DND-41 (cell line): ENCODE measurements at regions not wholly inside any gene's neighbourhood (a gene's known extent, or its start where the extent isn't known, plus 50 kb on each side); places are given as distances from the start of the nearest gene placed in this dataset.

Source experiments
- ATAC-seq: fragments of 200-7000 bp; cut with Tn5 transposase; 3 replicates; pipeline ENCODE4 v1.9.1; 2021; ENCODE audit warnings: low read depth; ENCODE audit not compliant: insufficient read depth
- DNase-seq: peaks from one replicate; pipeline ENCODE4 v3.0.0-alpha.2; 2020
- H2AFZ ChIP-seq: 2 replicates; pipeline ENCODE4 v1.6.0; 2012; ENCODE audit warnings: low read depth, low read length
- H3K27ac ChIP-seq: 2 replicates; pipeline ENCODE4 v1.5.1; 2012; ENCODE audit warnings: low read length, inconsistent platforms
- H3K27me3 ChIP-seq: fragments of 200-600 bp; sonication (generic); 2 replicates; pipeline ENCODE4 v1.6.0; 2012; ENCODE audit warnings: low read length, mild to moderate bottlenecking, inconsistent platforms; ENCODE audit not compliant: insufficient read depth, poor library complexity
- H3K36me3 ChIP-seq: 2 replicates; pipeline ENCODE4 v1.5.1; 2012; ENCODE audit warnings: low read length, inconsistent platforms; ENCODE audit not compliant: insufficient read depth
- H3K4me1 ChIP-seq: 2 replicates; pipeline ENCODE4 v1.5.1; 2012; ENCODE audit warnings: mild to moderate bottlenecking, low read length; ENCODE audit not compliant: insufficient read depth
- H3K4me2 ChIP-seq: 2 replicates; pipeline ENCODE4 v1.6.0; 2012; ENCODE audit warnings: mild to moderate bottlenecking, moderate library complexity, low read length, inconsistent platforms; ENCODE audit not compliant: insufficient read depth
- H3K4me3 ChIP-seq, 2 experiments: fragments of 200-600 bp in 1 of 2; shearing (Covaris generic) in 1 of 2; 2 replicates each; pipeline ENCODE4 v1.5.1; 2012 to 2016; ENCODE audit warnings: inconsistent platforms in 2 of 2, low read length in 2 of 2, mild to moderate bottlenecking in 2 of 2, low read depth in 1 of 2, moderate library complexity in 1 of 2
- H3K79me2 ChIP-seq: 2 replicates; pipeline ENCODE4 v1.6.0; 2012; ENCODE audit warnings: low read length, inconsistent platforms; ENCODE audit not compliant: insufficient read depth
- H3K9ac ChIP-seq: 2 replicates; pipeline ENCODE4 v1.6.0; 2012; ENCODE audit warnings: low read depth, mild to moderate bottlenecking, inconsistent platforms, low read length, moderate library complexity
- H3K9me3 ChIP-seq: 2 replicates; pipeline ENCODE4 v1.5.1; 2012; ENCODE audit warnings: low read length, moderate library complexity, mild to moderate bottlenecking, inconsistent platforms; ENCODE audit not compliant: insufficient read depth, severe bottlenecking
- H4K20me1 ChIP-seq: 2 replicates; pipeline ENCODE4 v1.6.0; 2012; ENCODE audit warnings: low read length; ENCODE audit not compliant: insufficient read depth
- EZH2 ChIP-seq: IDR thresholded peaks from 3 replicates; pipeline ENCODE4 v1.6.1; 2012; ENCODE audit warnings: borderline replicate concordance, low read depth, mild to moderate bottlenecking, moderate library complexity, low read length, inconsistent platforms; ENCODE audit not compliant: severe bottlenecking
- TF ChIP-seq, protein P1 (sequence below): IDR thresholded peaks from 2 replicates; pipeline ENCODE4 v1.5.1; 2012; ENCODE audit warnings: borderline replicate concordance, low read length, moderate library complexity, mild to moderate bottlenecking; ENCODE audit not compliant: poor library complexity, severe bottlenecking; ENCODE audit errors: extremely low read depth

DNA sequence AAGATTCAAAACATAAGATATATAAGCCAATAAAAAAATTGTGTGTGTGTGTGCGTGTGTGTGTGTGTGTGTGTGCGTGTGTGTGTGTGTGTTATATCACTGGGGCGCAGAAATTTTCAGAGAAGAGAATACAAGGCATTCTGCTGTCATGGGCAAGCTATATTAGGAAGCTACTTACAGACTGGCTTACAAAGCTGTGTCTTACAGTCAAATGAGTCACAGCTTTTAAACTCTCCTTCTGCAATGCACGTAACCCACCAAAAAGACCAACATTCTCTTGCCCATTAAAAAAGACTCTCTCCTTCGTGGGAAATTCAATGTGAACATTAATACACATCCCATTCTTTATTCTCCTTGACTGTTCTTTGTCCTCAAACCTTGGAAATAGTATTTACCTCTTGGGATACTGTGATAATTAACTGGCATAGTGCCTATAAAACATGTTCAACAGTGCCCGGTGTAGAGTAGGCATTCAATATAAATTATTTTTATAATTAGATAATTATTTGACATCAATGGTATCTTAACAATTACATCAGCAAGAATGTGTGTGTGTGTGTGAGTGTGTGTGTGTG is 860.4 kb upstream of the SOX9 start:
- Histone ChIP-seq H3K4me2 (no peak overlapping the region), H3K79me2 (no peaks in the 10 kb centered on the region), H3K36me3 (no peaks in the 10 kb centered on the region), H3K4me1 (no peaks in the 10 kb centered on the region), H3K9me3 (no peaks in the 10 kb centered on the region), H3K9ac (no peak overlapping the region), H3K4me3 (no peak overlapping the region), H2AFZ (no peak overlapping the region), H4K20me1 (no peaks in the 10 kb centered on the region), H3K27ac (no peak overlapping the region), H3K27me3 (no peaks in the 10 kb centered on the region)
- TF ChIP-seq, protein P1, sequence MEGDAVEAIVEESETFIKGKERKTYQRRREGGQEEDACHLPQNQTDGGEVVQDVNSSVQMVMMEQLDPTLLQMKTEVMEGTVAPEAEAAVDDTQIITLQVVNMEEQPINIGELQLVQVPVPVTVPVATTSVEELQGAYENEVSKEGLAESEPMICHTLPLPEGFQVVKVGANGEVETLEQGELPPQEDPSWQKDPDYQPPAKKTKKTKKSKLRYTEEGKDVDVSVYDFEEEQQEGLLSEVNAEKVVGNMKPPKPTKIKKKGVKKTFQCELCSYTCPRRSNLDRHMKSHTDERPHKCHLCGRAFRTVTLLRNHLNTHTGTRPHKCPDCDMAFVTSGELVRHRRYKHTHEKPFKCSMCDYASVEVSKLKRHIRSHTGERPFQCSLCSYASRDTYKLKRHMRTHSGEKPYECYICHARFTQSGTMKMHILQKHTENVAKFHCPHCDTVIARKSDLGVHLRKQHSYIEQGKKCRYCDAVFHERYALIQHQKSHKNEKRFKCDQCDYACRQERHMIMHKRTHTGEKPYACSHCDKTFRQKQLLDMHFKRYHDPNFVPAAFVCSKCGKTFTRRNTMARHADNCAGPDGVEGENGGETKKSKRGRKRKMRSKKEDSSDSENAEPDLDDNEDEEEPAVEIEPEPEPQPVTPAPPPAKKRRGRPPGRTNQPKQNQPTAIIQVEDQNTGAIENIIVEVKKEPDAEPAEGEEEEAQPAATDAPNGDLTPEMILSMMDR = no peak
- TF ChIP-seq EZH2 = no peak
- ATAC-seq (no peak), DNase-seq (no peak)

DNA sequence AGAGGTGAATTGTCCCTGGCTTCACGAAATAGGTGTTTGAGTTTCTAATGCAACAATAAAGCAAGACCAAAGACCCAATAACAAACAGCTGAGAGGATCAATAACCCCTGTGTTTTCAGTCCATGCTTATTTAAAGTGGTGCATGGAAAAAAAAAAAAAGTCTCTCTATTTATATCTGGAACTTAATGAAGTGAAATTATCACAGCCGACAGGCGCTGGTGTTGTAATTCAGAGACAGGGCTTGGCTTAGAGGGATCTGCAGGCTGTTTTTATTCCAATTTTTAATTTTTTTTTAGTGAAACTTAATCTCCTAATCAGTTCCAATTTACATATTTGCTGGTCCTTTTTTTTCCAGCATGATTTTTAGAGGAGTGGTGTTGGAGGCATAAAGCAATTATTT is 858.2 kb upstream of the SOX9 start:
- Histone ChIP-seq H2AFZ (no peak overlapping the region), H3K9ac (no peak overlapping the region), H3K79me2 (no peaks in the 10 kb centered on the region), H4K20me1 (no peaks in the 10 kb centered on the region), H3K4me1 (no peaks in the 10 kb centered on the region), H3K27me3 (no peaks in the 10 kb centered on the region), H3K27ac (no peak overlapping the region), H3K9me3 (peaks cover 14% of the 10 kb centered on the region), H3K36me3 (no peaks in the 10 kb centered on the region), H3K4me2 (no peak overlapping the region), H3K4me3 (no peak overlapping the region)
- ATAC-seq = no peak
- no peak for TF ChIP-seq EZH2
- TF ChIP-seq, protein P1 = no peak
- no peak for DNase-seq

- TF ChIP-seq, protein P1 = no peak
- no peak for TF ChIP-seq EZH2
- no peak for ATAC-seq
- H4K20me1 ChIP-seq = no peaks in the 10 kb centered on the region
- no peaks in the 10 kb centered on the region for H3K27me3 ChIP-seq
- H3K36me3 ChIP-seq = no peaks in the 10 kb centered on the region
- H3K27ac ChIP-seq = no peak overlapping the region
- H3K79me2 ChIP-seq = no peaks in the 10 kb centered on the region
- H3K4me1 ChIP-seq = no peaks in the 10 kb centered on the region
- no peak overlapping the region for H3K4me2 ChIP-seq
- no peak overlapping the region for H2AFZ ChIP-seq
- H3K9ac ChIP-seq = no peak overlapping the region
- no peak for DNase-seq
- H3K4me3 ChIP-seq = no peak overlapping the region
- H3K9me3 ChIP-seq = peaks cover 17% of the 10 kb centered on the region
Measured at GRCh38 chr17:71267668-71268067, 853.2 kb upstream of the SOX9 start.

DNA sequence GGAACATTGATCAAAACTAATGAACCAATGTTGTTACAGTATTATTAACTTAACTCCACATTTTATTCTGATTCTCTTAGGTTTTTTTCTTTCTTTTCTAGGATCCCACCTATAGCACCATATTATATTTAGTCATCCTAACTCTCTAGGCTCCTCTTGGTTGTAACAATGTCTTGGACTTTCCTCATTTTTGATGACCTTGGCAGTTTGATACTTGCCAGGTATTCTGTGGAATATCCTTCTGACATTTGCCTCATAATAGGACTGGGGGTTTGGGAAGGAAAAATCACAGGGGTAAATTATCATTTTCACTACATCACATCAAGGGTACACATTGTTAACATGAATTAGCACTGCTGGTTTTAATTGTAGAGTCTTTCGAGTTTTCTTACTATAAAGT is 851.6 kb upstream of the SOX9 start:
- H4K20me1 ChIP-seq = no peaks in the 10 kb centered on the region
- no peak overlapping the region for H3K27ac ChIP-seq
- peaks cover 17% of the 10 kb centered on the region for H3K9me3 ChIP-seq
- H3K36me3 ChIP-seq = no peaks in the 10 kb centered on the region
- H3K4me2 ChIP-seq = no peak overlapping the region
- no peaks in the 10 kb centered on the region for H3K27me3 ChIP-seq
- no peak overlapping the region for H3K4me3 ChIP-seq
- TF ChIP-seq, protein P1 = no peak
- no peak for TF ChIP-seq EZH2
- no peaks in the 10 kb centered on the region for H3K4me1 ChIP-seq
- no peak for DNase-seq
- ATAC-seq = no peak
- no peak overlapping the region for H3K9ac ChIP-seq
- H2AFZ ChIP-seq = no peak overlapping the region
- H3K79me2 ChIP-seq = no peaks in the 10 kb centered on the region
